Chondrocyte (in vitro differentiated cells): ENCODE measurements at regions not wholly inside any gene's neighbourhood (a gene's known extent, or its start where the extent isn't known, plus 50 kb on each side); places are given as distances from the start of the nearest gene placed in this dataset.

Source experiments
- DNase-seq: peaks from one replicate; pipeline ENCODE4 v3.0.0; 2021; ENCODE audit warnings: mixed read lengths, low spot score
- H3K27ac Mint-ChIP-seq: one replicate; pipeline ENCODE4 v1.8.0; 2021; ENCODE audit warnings: mild to moderate bottlenecking, moderate library complexity, mixed read lengths; ENCODE audit not compliant: unreplicated experiment
- H3K27me3 Mint-ChIP-seq: 2 replicates; pipeline ENCODE4 v1.8.0; 2021; ENCODE audit warnings: low read depth, mixed read lengths
- H3K36me3 Mint-ChIP-seq: 2 replicates; pipeline ENCODE4 v1.8.0; 2021; ENCODE audit warnings: low read depth, mixed read lengths
- H3K4me1 Mint-ChIP-seq: 2 replicates; pipeline ENCODE4 v1.8.0; 2021; ENCODE audit warnings: low read depth, mild to moderate bottlenecking, mixed read lengths
- H3K4me3 Mint-ChIP-seq: one replicate; pipeline ENCODE4 v1.8.0; 2021; ENCODE audit warnings: mild to moderate bottlenecking, moderate library complexity, mixed read lengths; ENCODE audit not compliant: unreplicated experiment
- H3K9me3 Mint-ChIP-seq: 2 replicates; pipeline ENCODE4 v1.8.0; 2021; ENCODE audit warnings: low read depth, mixed read lengths
- TF ChIP-seq, protein P1 (sequence below): fragments of 200-600 bp; sonication (generic); IDR thresholded peaks from 2 replicates; pipeline ENCODE4 v1.5.0; 2021; ENCODE audit warnings: antibody characterized with exemption, mild to moderate bottlenecking, moderate library complexity

DNA sequence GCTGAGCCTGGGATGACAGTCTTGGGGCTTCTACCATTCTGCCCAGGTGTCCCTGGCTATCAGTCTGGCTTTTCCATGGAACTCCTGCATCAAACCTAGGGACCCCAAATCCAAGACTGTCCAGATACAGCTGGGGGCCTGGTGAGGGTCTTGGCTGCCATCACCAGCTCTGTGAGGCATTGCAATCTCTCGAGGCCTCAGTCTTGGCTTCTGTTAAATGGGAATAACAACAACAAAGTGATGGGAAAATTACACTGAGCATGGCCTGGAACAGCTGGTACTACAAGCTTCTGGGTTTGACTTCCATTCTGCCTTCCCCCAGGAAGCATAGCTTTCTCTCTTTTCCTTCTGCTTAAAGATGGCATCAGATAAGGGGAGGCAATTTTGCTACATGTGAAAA, 50.0 kb upstream of the LCTL start:
- no peaks in the 10 kb centered on the region for H3K36me3 Mint-ChIP-seq
- H3K4me1 Mint-ChIP-seq = peaks cover 24% of the 10 kb centered on the region
- no peaks in the 10 kb centered on the region for H3K27me3 Mint-ChIP-seq
- DNase-seq = peak; percentile 29
- H3K9me3 Mint-ChIP-seq = no peaks in the 10 kb centered on the region
- H3K4me3 Mint-ChIP-seq = no peak overlapping the region
- no peak overlapping the region for H3K27ac Mint-ChIP-seq
- TF ChIP-seq, protein P1, sequence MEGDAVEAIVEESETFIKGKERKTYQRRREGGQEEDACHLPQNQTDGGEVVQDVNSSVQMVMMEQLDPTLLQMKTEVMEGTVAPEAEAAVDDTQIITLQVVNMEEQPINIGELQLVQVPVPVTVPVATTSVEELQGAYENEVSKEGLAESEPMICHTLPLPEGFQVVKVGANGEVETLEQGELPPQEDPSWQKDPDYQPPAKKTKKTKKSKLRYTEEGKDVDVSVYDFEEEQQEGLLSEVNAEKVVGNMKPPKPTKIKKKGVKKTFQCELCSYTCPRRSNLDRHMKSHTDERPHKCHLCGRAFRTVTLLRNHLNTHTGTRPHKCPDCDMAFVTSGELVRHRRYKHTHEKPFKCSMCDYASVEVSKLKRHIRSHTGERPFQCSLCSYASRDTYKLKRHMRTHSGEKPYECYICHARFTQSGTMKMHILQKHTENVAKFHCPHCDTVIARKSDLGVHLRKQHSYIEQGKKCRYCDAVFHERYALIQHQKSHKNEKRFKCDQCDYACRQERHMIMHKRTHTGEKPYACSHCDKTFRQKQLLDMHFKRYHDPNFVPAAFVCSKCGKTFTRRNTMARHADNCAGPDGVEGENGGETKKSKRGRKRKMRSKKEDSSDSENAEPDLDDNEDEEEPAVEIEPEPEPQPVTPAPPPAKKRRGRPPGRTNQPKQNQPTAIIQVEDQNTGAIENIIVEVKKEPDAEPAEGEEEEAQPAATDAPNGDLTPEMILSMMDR = no peak

DNA sequence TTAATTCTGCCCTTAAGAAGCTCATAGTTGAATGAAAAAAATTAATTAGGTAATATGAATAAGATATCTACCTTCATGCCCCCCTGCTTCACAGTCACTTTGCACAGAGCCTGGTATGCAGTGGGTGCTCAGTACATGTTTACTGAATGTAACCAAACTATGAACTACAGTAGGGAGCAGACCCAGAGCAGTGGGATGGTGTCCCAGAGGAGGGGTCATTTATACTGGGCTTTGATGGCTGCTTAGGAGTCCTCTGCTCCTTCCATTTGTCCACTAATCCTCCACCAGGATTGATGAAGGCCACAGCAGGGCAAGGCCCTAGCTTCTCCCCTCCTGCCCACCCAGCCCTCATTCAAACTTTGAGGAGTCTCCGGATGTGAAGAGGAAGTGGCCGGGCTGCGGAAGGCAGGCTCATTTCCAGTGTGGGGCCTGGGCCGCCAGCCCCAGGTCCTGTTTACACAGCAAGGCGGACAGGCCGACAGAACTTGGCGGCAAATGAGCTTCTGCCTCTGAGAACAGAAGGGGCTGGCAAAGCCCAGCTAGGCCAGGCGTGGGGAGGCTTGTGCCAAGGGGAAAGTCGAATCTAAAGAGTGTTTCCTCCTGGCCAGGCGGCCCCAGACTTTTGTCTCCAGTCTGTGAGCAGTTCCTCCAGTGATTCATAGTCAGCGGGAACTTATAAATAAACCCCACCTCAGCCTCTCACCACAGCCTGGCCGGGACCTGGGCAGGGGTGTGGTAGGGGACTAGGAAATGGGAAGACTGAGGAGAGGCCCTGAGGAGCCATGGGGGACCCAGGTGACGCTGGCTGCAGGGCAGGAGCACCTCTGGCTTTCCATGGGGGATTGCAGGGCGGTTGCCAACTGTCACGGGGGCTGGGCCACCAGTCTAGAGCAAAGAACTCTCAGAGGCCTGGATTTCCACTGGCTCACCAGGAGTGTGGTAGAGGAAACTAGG, 51.6 kb upstream of the LCTL start:
- Mint-ChIP-seq H3K36me3 (no peaks in the 10 kb centered on the region), H3K4me1 (peaks cover 35% of the 10 kb centered on the region), H3K27me3 (no peaks in the 10 kb centered on the region), H3K4me3 (no peak overlapping the region), H3K9me3 (no peaks in the 10 kb centered on the region), H3K27ac (peak overlapping the region; percentile 98)
- peak; percentile 80 for DNase-seq
- TF ChIP-seq, protein P1 = no peak

DNA sequence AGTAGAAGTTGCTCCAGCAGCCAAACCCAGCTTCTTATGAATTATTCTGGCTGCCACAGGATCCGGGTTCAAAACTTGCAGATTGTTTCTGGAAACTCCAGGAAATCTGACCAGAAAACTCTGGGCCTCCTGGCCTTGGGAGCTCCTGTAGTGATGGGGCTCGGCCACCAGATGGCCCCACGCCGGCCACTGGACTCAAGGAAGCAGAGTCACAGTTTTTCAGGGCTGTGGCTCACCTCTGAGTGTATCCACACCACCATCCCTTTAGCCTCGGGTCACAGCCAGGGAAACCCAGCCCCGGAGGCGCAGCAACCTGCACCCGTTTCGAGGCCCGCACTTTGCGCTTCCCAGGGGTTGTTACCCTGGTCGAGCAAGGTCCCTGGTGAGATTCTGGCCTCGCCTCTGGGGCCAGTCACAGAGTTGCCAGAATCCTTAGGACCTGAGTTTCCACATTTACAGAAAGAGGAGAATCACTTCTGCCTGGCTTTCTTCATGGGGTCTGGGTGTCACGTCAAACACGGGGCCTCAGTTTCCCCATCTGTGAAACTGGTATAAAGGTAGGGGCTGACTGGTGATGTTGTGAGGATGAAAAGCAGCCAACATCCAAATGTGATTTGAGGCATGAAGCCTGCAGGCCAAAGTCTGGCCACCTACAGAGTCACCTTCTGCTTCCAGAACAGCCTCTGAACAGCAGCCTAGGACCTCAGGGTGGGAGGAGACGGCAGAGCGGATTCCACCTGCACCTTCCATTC, 53.5 kb upstream of the LCTL start:
- TF ChIP-seq, protein P1 = peak; percentile 92
- no peaks in the 10 kb centered on the region for H3K27me3 Mint-ChIP-seq
- no peak overlapping the region for H3K4me3 Mint-ChIP-seq
- peaks cover 43% of the 10 kb centered on the region for H3K4me1 Mint-ChIP-seq
- H3K36me3 Mint-ChIP-seq = no peaks in the 10 kb centered on the region
- H3K27ac Mint-ChIP-seq = peak overlapping the region; percentile 68
- no peaks in the 10 kb centered on the region for H3K9me3 Mint-ChIP-seq
- no peak for DNase-seq

DNA sequence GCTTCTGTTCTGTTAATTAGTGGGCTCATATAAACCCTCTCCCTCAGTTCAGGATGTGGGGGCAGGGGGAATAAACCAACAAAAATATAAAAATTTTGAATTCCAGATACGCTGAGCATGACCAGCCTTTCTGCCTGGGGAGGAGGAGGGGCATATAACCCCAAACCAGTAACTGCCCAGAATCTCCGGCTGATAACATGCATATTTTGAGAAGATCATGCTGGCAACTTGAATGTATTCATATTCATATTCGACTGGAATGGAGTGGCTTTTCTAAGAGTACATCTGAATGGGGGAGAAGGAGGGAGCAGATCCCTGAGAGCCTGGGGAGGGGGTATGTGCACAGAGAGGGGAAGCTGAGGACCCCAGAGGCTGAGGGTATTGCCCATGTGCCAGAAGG, 54.5 kb upstream of the LCTL start:
- Mint-ChIP-seq H3K9me3 (no peaks in the 10 kb centered on the region), H3K4me3 (no peak overlapping the region), H3K27ac (peak overlapping the region; percentile 70), H3K27me3 (no peaks in the 10 kb centered on the region), H3K4me1 (peaks cover 43% of the 10 kb centered on the region), H3K36me3 (no peaks in the 10 kb centered on the region)
- DNase-seq = no peak
- TF ChIP-seq, protein P1 = no peak

DNA sequence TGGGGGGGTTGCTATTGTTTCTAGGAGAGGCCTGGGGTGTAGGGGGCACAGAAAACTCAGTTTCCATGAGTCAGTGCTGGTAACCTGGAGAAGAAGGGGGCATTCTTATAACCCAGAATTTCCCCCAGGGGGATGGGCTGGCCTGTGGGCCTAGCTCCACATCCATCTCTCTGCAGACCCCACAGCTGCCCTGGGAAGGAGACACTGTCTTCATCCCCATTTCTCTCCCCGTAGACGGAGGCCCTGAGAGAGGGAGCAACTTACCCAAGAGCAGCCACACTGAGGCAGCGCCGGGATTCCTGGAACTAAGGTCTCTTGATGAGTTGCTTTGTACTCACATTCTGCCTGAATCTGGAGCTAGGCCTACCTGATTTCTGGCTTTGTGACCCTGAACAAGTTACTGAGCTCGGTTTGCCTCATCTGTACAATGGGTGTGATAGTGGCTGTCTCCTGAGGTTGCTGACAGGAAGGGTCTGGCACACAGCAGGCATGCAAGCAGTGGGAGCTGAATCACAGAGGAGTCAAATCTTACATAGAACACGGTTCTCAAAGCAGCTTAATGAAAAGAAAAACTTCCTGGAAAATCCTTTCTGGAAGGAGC, 55.0 kb upstream of the LCTL start:
- TF ChIP-seq, protein P1 = no peak
- Mint-ChIP-seq H3K27me3 (no peaks in the 10 kb centered on the region), H3K27ac (peak overlapping the region; percentile 70), H3K4me3 (no peak overlapping the region), H3K36me3 (no peaks in the 10 kb centered on the region), H3K4me1 (peaks cover 43% of the 10 kb centered on the region), H3K9me3 (no peaks in the 10 kb centered on the region)
- peak; percentile 5 for DNase-seq
